MM.1S (cell line): ENCODE measurements at regions not wholly inside any gene's neighbourhood (a gene's known extent, or its start where the extent isn't known, plus 50 kb on each side); places are given as distances from the start of the nearest gene placed in this dataset.

ENCODE experiments used
- CTCF ChIP-seq: fragments of 300-600 bp; sonication (generic); IDR thresholded peaks from 2 replicates; pipeline ENCODE4 v1.5.1; 2016; ENCODE audit warnings: antibody characterized with exemption, low read length, mixed read lengths
- EZH2 ChIP-seq: fragments of 300-600 bp; sonication (generic); optimal IDR thresholded peaks from 2 replicates; pipeline ENCODE3; 2017; ENCODE audit warnings: low read depth, mild to moderate bottlenecking, antibody characterized with exemption, low read length, mixed read lengths

GRCh38 chr2:224213396-224213795 lies 174.3 kb upstream of the SERPINE2 start:
- no peak for TF ChIP-seq CTCF
- TF ChIP-seq EZH2, result no peak
